ENCODE measurements at regions not wholly inside any gene's neighbourhood (a gene's known extent, or its start where the extent isn't known, plus 50 kb on each side); places are given as distances from the start of the nearest gene placed in this dataset.

- Histone ChIP-seq H2AFZ (no peak overlapping the region), H3F3A (ENCODE audit: insufficient read depth, low read depth) (peaks cover 27% of the 10 kb centered on the region; the same call in 1 of the 2 replicates), H3K27ac (peak overlapping the region; percentile 85), H4K20me1 (ENCODE audit: insufficient read depth) (no peaks in the 10 kb centered on the region), H3K9me2 (ENCODE audit: insufficient read depth) (no peaks in the 10 kb centered on the region), H3K9me3 (ENCODE audit: insufficient read depth, low read depth) (peaks cover 38% of the 10 kb centered on the region), H3K4me3 (peak overlapping the region; percentile 17; the same call in 1 of the 2 replicates), H3K27me3 (ENCODE audit: insufficient read depth, low read depth) (no peaks in the 10 kb centered on the region), H3K4me2 (peak overlapping the region; percentile 48), H3K79me2 (ENCODE audit: low read depth) (no peaks in the 10 kb centered on the region), H3K36me3 (ENCODE audit: low read depth) (no peaks in the 10 kb centered on the region), H3K4me1 (replicated peaks; ENCODE audit: insufficient read depth) (peaks cover 30% of the 10 kb centered on the region)
- DNase-seq: peak; percentile 60 to 94
- POLR2A ChIA-PET (ENCODE audit: unreplicated experiment): interaction anchor here (0.6 to 0.8 kb wide), 6 partner anchors 18 to 1000 kb away, joined by 3 to 8 read pairs (median 6); no protein-coding TSS in a partner anchor
- CTCF ChIA-PET: interaction anchor here (0.5 to 2.2 kb wide), 4 partner anchors 18 to 1428 kb away, joined by 3 to 7 read pairs (median 4); partner anchors contain the start of gene CCDC71L
- intact Hi-C loops (cut with micrococcal nuclease; ENCODE audit: unreplicated experiment): loop anchor here (1.0 to 2.0 kb wide), 2 partner anchors 57 to 58 kb away; no protein-coding TSS in a partner anchor
- no TSS peak for BruUV-seq (replicated peaks)
- TF ChIP-seq CTCF (conservative IDR thresholded peaks at IDR 0.05) (no peak), EZH2 (IDR thresholded peaks at IDR 0.05; ENCODE audit: low read depth) (no peak)
Observed at GRCh38 chr7:106717955-106718871, 57.3 kb upstream of the CCDC71L start.

GRCh38 chr7:106720641-106721040, 59.7 kb upstream of the CCDC71L start:
- no peak overlapping the region for H3K4me3 ChIP-seq
- H3F3A ChIP-seq (ENCODE audit: insufficient read depth, low read depth): peaks cover 27% of the 10 kb centered on the region; the same call in 1 of the 2 replicates
- DNase-seq: no peak
- H2AFZ ChIP-seq: no peak overlapping the region
- no peak for TF ChIP-seq EZH2 (IDR thresholded peaks at IDR 0.05; ENCODE audit: low read depth)
- no peak for TF ChIP-seq CTCF (conservative IDR thresholded peaks at IDR 0.05)
- no peaks in the 10 kb centered on the region for H3K36me3 ChIP-seq (ENCODE audit: low read depth)
- no peaks in the 10 kb centered on the region for H3K9me2 ChIP-seq (ENCODE audit: insufficient read depth)
- H3K27me3 ChIP-seq (ENCODE audit: insufficient read depth, low read depth): no peaks in the 10 kb centered on the region
- no peaks in the 10 kb centered on the region for H3K79me2 ChIP-seq (ENCODE audit: low read depth)
- H3K27ac ChIP-seq: no peak overlapping the region
- no TSS peak for BruUV-seq (replicated peaks)
- ChIA-PET POLR2A (ENCODE audit: unreplicated experiment) (interaction anchor here (0.6 kb wide), 1 partner anchor 460 kb away, joined by 3 read pairs; no protein-coding TSS in a partner anchor), CTCF (no interaction called here)
- H4K20me1 ChIP-seq (ENCODE audit: insufficient read depth): no peaks in the 10 kb centered on the region
- H3K4me1 ChIP-seq (replicated peaks; ENCODE audit: insufficient read depth): peaks cover 30% of the 10 kb centered on the region
- intact Hi-C loops (cut with micrococcal nuclease; ENCODE audit: unreplicated experiment): no loop called here
- peaks cover 32% of the 10 kb centered on the region for H3K9me3 ChIP-seq (ENCODE audit: insufficient read depth, low read depth)
- H3K4me2 ChIP-seq: no peak overlapping the region

- Histone ChIP-seq H3K9me3 (ENCODE audit: insufficient read depth, low read depth) (peaks cover 19% of the 10 kb centered on the region; the same call in 1 of the 2 replicates), H3K36me3 (ENCODE audit: low read depth) (no peaks in the 10 kb centered on the region), H3K4me3 (no peak overlapping the region), H3K9me2 (ENCODE audit: insufficient read depth) (no peaks in the 10 kb centered on the region), H3F3A (ENCODE audit: insufficient read depth, low read depth) (peaks cover 24% of the 10 kb centered on the region; the same call in 1 of the 2 replicates), H2AFZ (no peak overlapping the region), H3K4me1 (replicated peaks; ENCODE audit: insufficient read depth) (peaks cover 25% of the 10 kb centered on the region), H3K27me3 (ENCODE audit: insufficient read depth, low read depth) (no peaks in the 10 kb centered on the region), H3K79me2 (ENCODE audit: low read depth) (no peaks in the 10 kb centered on the region), H3K4me2 (no peak overlapping the region), H4K20me1 (ENCODE audit: insufficient read depth) (no peaks in the 10 kb centered on the region), H3K27ac (no peak overlapping the region)
- intact Hi-C loops (cut with micrococcal nuclease; ENCODE audit: unreplicated experiment): no loop called here
- BruUV-seq (replicated peaks): no TSS peak
- CTCF ChIA-PET: no interaction called here
- POLR2A ChIA-PET (ENCODE audit: unreplicated experiment): interaction anchor here (0.6 kb wide), 1 partner anchor 23 kb away, joined by 3 read pairs; no protein-coding TSS in a partner anchor
- no peak for DNase-seq
- no peak for TF ChIP-seq CTCF (conservative IDR thresholded peaks at IDR 0.05)
- TF ChIP-seq EZH2 (IDR thresholded peaks at IDR 0.05; ENCODE audit: low read depth): no peak
Observed at GRCh38 chr7:106721816-106722785, 61.1 kb upstream of the CCDC71L start.
